GM10248 (cell line): ENCODE measurements at regions not wholly inside any gene's neighbourhood (a gene's known extent, or its start where the extent isn't known, plus 50 kb on each side); places are given as distances from the start of the nearest gene placed in this dataset.
"Not testable (repeated sequence)": the region's sequence is repeated elsewhere in the genome, so short reads cannot be mapped to it uniquely, and the experiment has no call there.

Experiments
- CTCF ChIA-PET: fragments of 300-600 bp; sonication (Branson Sonifier 250); formaldehyde crosslinking; extraction: SDS; loops from one replicate; lab custom pipeline; 2021; ENCODE audit warnings: antibody characterized with exemption; lab: Yijun Ruan, JAX
- POLR2A ChIA-PET: fragments of 350-650 bp; sonication (Branson Sonifier 250); formaldehyde crosslinking; extraction: SDS; loops from one replicate; lab custom pipeline; 2020; ENCODE audit warnings: antibody characterized with exemption; lab: Yijun Ruan, JAX
- DNase-seq: peaks from one replicate; pipeline ENCODE4 v3.0.0; 2012; ENCODE audit errors: extremely low spot score
- TF ChIP-seq, protein P1 (sequence below): IDR thresholded peaks from 2 replicates; pipeline ENCODE4 v1.5.1; 2012; ENCODE audit warnings: mild to moderate bottlenecking, low read depth; ENCODE audit errors: extremely low read depth, missing control alignments, control extremely low read depth

DNA sequence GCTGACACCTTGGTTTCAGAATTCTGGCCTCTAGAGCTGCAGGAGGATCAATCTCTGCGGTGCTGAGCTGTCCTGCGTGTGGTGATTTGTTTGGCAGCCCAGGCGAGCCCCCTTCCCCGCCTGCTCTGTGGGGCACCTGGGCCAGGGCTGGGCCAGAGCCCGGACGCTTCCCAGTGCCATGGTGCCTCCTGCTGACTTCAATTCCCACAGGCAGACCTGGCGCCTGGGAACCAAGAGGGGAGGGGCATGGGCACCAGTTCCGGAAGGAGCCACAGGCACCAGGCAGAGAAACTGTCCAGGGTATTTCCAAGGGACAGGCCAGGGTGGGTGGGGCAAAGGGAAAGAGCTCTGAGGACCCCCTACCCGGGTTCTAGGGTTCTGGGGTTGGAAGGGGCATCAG is 197.8 kb downstream of the CTTN start:
- DNase-seq = no peak
- TF ChIP-seq, protein P1, sequence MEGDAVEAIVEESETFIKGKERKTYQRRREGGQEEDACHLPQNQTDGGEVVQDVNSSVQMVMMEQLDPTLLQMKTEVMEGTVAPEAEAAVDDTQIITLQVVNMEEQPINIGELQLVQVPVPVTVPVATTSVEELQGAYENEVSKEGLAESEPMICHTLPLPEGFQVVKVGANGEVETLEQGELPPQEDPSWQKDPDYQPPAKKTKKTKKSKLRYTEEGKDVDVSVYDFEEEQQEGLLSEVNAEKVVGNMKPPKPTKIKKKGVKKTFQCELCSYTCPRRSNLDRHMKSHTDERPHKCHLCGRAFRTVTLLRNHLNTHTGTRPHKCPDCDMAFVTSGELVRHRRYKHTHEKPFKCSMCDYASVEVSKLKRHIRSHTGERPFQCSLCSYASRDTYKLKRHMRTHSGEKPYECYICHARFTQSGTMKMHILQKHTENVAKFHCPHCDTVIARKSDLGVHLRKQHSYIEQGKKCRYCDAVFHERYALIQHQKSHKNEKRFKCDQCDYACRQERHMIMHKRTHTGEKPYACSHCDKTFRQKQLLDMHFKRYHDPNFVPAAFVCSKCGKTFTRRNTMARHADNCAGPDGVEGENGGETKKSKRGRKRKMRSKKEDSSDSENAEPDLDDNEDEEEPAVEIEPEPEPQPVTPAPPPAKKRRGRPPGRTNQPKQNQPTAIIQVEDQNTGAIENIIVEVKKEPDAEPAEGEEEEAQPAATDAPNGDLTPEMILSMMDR = no peak
- ChIA-PET POLR2A (no interaction called here), CTCF (no interaction called here)

DNA sequence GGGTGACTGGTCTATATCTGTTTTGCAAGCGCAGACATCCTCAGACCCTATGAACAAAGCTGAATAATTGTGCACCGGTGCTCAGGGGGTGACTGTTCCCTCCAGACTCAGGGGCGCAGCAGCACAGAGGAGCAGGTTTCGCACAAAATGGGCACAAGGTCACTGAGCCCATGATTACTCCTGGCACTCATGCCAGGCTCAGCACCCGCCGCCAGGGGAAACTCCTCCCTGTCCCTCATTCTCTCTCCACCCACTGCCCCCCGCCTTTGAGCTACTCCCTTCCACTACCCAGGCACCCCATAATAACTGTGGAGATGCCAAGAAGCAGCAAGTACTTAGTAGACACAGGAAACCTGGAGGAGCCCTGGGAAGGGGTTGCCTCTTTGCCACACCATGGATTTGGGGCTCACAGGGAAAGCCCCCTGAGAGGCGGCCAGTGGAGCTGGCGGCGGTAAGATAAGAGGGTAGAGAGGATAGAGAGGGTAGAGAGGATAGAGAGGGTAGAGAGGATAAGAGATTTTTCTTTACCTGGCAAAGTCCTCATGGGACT is 198.8 kb downstream of the CTTN start:
- DNase-seq = no peak
- TF ChIP-seq, protein P1 = no peak
- POLR2A ChIA-PET = no interaction called here
- CTCF ChIA-PET = interaction anchor here (1.2 kb wide), 1 partner anchor 9 kb away, joined by 3 read pairs; no protein-coding TSS in a partner anchor

DNA sequence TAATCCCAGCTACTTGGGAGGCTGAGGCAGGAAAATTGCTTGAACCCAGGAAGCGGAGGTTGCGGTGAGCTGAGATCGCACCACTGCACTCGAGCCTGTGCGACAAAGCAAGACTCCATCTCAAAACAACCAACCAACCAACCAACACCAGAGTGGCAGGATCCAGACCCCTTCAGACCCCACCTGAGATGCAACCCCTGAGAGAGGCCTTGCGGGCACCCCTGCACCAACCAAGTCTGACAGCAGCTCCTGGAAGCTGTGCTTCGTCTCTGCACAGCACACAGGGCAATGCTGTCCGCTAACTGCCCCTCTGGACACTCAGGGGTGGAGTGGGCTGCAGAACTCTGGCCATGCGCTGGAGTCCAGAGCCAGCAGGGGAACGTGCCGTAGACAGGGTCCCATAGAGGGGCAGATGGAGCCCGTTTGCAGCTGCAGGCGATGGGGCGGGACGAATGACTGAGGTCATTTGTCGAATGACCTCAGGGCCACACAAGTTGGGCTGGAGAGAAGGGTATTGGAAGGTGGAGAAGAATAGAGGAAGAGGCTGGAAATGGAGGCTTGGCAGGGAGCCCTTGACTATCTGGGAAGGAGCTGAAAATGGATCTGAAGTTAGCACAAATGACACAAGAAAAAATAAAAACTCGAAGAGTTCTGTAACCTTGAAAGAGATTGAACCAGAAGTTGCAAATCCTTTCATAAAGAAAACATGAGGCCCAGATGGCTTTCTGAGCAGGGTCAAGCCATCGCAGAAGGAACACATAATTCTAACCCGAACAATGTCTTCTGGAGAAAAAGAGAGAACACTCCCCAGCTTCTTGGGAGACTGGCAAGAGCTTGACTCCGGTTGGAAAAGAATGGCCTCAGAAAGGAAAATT is 199.7 kb downstream of the CTTN start:
- TF ChIP-seq, protein P1 = no peak
- no peak for DNase-seq
- CTCF ChIA-PET = interaction anchor here (1.2 kb wide), 1 partner anchor 9 kb away, joined by 3 read pairs; no protein-coding TSS in a partner anchor
- POLR2A ChIA-PET = no interaction called here

DNA sequence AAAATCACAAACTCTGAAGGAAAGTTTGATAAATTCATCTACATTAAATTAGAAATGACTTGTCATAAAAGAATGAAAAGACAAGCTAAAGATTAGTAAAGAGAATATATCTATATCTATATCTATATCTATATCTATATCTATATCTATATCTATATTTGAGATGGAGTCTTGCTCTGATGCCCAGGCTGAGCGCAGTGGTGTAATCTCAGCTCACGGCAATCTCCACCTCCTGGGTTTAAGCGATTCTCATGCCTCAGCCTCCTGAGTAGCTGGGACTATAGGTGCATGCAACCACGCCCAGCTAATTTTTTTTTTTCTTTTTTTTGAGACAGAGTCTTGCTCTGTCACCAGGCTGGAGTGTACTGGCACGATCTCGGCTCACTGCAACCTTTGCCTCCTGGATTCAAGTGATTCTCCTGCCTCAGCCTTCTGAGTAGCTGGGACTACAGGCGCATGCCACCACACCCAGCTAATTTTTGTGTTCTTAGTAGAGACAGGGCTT is 202.6 kb downstream of the CTTN start:
- CTCF ChIA-PET = interaction anchor here (1.2 kb wide), 1 partner anchor 10 kb away, joined by 3 read pairs; no protein-coding TSS in a partner anchor
- POLR2A ChIA-PET, DNase-seq: not testable (repeated sequence)

DNA sequence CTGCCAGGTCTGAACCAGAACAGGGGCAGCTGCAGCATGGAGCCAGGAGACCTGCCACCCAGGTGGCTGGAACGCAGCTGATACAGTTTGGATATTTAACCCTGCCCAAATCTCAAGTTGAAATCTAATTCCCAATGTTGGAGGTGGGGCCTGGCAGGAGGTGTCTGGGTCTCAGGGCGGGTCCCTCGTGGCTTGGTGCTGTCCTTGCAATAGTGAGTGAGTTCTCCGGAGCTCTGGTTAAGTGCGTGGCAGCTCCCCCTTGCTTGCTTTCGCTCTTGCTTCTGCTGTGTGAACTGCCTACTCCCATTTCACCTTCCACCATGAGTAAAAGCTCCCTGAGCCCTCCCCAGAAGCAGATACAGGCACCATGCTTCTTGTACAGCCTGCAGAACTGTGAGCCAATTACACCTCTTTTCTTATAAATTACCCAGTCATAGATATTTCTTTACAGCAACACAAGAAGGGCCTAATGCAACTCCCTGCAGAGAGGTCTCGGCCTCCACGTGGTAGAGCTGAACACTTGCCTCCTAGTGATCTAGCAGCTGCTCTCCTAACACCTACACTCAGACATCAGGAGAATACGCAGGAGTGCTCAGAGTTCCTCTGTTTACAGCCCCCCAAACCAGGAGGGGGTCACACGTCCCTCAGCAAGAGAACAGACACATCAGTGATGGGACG is 203.7 kb downstream of the CTTN start:
- ChIA-PET POLR2A (no interaction called here), CTCF (interaction anchor here (1.1 to 1.2 kb wide), 2 partner anchors 7 to 8 kb away, joined by 3 read pairs; no protein-coding TSS in a partner anchor)
- DNase-seq = no peak
- TF ChIP-seq, protein P1 = no peak

DNA sequence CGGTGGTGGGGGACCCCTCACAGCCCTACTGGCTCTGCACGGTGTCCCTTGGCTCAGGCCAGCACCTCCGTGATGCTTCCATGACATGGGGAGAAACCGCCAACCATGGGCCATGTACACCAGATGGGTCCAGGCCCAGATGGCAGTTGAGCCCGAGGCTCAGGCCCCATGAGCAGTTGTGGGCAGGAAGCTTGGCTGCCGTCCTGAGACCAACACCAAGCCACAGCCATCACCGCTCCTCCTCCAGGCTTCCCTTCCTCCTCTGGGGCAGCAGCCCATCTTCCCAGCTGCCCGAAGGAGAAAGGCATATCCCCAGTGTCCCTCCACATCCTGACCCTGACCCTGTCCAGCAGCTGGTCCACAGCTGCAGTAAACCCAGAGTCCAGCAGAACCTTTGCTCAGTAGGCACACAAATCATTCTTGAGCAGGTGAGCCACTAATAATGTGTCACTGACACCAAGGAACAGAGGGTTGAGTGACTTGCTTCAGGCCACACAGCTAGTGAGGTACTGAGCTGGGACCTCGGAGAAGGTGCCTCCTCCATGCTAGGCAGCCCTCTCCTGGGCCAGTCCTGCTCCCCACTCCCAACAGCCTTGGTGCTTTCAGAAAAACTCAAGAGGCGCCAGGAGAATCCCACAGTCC is 204.9 kb downstream of the CTTN start:
- TF ChIP-seq, protein P1 = no peak
- DNase-seq = no peak
- CTCF ChIA-PET = interaction anchor here (1.1 kb wide), 1 partner anchor 9 kb away, joined by 3 read pairs; no protein-coding TSS in a partner anchor
- POLR2A ChIA-PET = no interaction called here
